HG03175 (cell line): ENCODE measurements at regions not wholly inside any gene's neighbourhood (a gene's known extent, or its start where the extent isn't known, plus 50 kb on each side); places are given as distances from the start of the nearest gene placed in this dataset.

Experiments used
- ATAC-seq: cut with Tn5 transposase; IDR thresholded peaks from one replicate; pipeline ENCODE4 v1.9.1; 2021; ENCODE audit warnings: mild to moderate bottlenecking, moderate library complexity; ENCODE audit not compliant: unreplicated experiment

- ATAC-seq, result no peak
Measured at GRCh38 chr3:152095472-152095871, 173.3 kb upstream of the MBNL1 start.

GRCh38 chr3:152096280-152096906 lies 172.3 kb upstream of the MBNL1 start:
- ATAC-seq, result no peak

- no peak for ATAC-seq
Measured at GRCh38 chr3:152097120-152097519, 171.6 kb upstream of the MBNL1 start.

GRCh38 chr3:152097770-152098169 lies 171.0 kb upstream of the MBNL1 start:
- no peak for ATAC-seq

- ATAC-seq, result peak; percentile 100
Measured at GRCh38 chr3:152100491-152101132, 168.1 kb upstream of the MBNL1 start.

GRCh38 chr3:152102410-152102809 lies 166.3 kb upstream of the MBNL1 start:
- no peak for ATAC-seq

- no peak for ATAC-seq
Measured at GRCh38 chr3:152103257-152103656, 165.5 kb upstream of the MBNL1 start.

GRCh38 chr3:152104847-152105415 lies 163.8 kb upstream of the MBNL1 start:
- no peak for ATAC-seq

- no peak for ATAC-seq
Measured at GRCh38 chr3:152105446-152105845, 163.3 kb upstream of the MBNL1 start.

GRCh38 chr3:152109038-152109437 lies 159.7 kb upstream of the MBNL1 start:
- ATAC-seq, result no peak

GRCh38 chr3:152113413-152113812 lies 155.3 kb upstream of the MBNL1 start:
- ATAC-seq, result no peak

- ATAC-seq, result no peak
Measured at GRCh38 chr3:152113992-152114651, 154.6 kb upstream of the MBNL1 start.

- no peak for ATAC-seq
Measured at GRCh38 chr3:152120601-152121269, 148.0 kb upstream of the MBNL1 start.

- no peak for ATAC-seq
Measured at GRCh38 chr3:152121270-152121636, 147.5 kb upstream of the MBNL1 start.

GRCh38 chr3:152122851-152123250 lies 145.9 kb upstream of the MBNL1 start:
- ATAC-seq, result no peak

GRCh38 chr3:152123457-152123856 lies 145.3 kb upstream of the MBNL1 start:
- no peak for ATAC-seq

- no peak for ATAC-seq
Measured at GRCh38 chr3:152126260-152126659, 142.5 kb upstream of the MBNL1 start.

GRCh38 chr3:152127058-152127457 lies 141.7 kb upstream of the MBNL1 start:
- peak; percentile 98 for ATAC-seq

- no peak for ATAC-seq
Measured at GRCh38 chr3:152128356-152128755, 140.4 kb upstream of the MBNL1 start.

- no peak for ATAC-seq
Measured at GRCh38 chr3:152139651-152140050, 129.1 kb upstream of the MBNL1 start.

GRCh38 chr3:152146461-152146860 lies 122.3 kb upstream of the MBNL1 start:
- no peak for ATAC-seq
